H7 (cell line): ENCODE measurements at regions not wholly inside any gene's neighbourhood (a gene's known extent, or its start where the extent isn't known, plus 50 kb on each side); places are given as distances from the start of the nearest gene placed in this dataset.
A peak's percentile ranks its signal among the peaks of the same experiment; 100 is the strongest.

ENCODE experiments used
- DNase-seq: peaks from one replicate; pipeline ENCODE4 v3.0.0; 2012
- H3K27me3 ChIP-seq: 2 replicates; pipeline ENCODE4 v1.6.0; 2011; ENCODE audit warnings: mild to moderate bottlenecking, low read length; ENCODE audit not compliant: control insufficient read depth, insufficient read depth
- H3K36me3 ChIP-seq: replicated peaks from 2 replicates; pipeline ENCODE4 v1.5.1; 2011; ENCODE audit warnings: low read length; ENCODE audit not compliant: control insufficient read depth, insufficient read depth
- H3K4me3 ChIP-seq: 2 replicates; pipeline ENCODE4 v1.5.1; 2011; ENCODE audit warnings: low read depth, mild to moderate bottlenecking, control low read depth, low read length, moderate library complexity; ENCODE audit not compliant: insufficient read depth

DNA sequence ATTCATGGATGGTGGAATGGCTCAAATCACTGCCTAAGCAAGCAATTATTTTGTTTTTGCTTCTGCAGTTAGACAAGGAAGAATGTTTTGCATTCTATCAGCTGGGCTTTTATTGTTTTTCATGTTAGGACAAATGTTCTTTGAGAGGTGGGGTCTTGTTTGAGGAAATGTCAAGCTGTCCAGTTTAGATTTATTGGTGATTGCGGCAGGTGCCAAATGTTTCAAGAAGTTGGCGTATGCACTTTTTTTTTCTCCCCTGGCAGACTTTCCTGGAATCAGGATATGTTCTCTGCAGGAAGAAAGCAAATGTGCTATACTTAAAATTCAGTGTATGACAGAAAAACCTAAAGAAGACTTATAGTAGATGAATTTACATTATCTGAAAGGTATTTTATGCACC lies 81.0 kb upstream of the JAG1 start:
- Histone ChIP-seq H3K36me3 (no peaks in the 10 kb centered on the region), H3K4me3 (no peak overlapping the region), H3K27me3 (no peaks in the 10 kb centered on the region)
- no peak for DNase-seq

DNA sequence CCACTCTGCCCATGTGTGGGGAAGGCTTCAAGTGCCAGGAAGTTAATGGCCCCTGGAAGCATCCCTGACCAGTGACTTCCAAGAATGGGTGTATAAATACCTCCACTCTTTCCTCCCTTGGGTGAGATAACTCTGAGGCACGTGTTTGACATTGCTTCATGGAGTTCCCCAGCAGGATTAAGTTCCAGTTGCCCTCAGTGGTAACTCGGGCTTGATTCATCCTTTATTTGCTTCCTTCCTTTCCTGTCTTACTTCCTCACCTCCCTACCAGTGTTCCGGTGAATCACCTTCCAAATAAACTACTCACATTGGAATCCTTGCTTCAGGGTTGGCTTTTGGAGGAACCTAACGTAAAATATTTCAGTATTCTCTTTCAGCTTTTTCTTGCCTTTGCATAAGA lies 84.6 kb upstream of the JAG1 start:
- Histone ChIP-seq H3K36me3 (no peaks in the 10 kb centered on the region), H3K27me3 (no peaks in the 10 kb centered on the region), H3K4me3 (no peak overlapping the region)
- DNase-seq = no peak

DNA sequence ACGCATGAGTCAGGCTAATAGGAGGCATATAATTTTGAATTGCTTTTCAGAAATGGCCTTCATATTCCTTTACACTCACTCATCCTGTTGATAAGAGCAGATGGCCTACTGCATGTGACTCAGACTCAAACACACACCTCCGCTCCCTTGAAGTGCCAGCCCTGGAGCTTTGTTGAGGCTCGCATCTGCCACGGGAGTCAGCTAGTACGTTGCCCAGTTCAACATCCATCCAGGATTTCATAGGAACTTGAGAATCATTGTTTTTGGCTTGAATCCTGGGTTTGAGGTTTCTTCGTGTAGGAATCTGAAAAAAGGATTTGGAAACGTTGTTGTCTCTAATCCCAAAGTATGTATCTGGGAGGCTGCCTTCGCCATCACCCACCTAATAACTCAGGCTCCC lies 87.4 kb upstream of the JAG1 start:
- no peak for DNase-seq
- H3K36me3 ChIP-seq = no peaks in the 10 kb centered on the region
- no peaks in the 10 kb centered on the region for H3K27me3 ChIP-seq
- H3K4me3 ChIP-seq = no peak overlapping the region

DNA sequence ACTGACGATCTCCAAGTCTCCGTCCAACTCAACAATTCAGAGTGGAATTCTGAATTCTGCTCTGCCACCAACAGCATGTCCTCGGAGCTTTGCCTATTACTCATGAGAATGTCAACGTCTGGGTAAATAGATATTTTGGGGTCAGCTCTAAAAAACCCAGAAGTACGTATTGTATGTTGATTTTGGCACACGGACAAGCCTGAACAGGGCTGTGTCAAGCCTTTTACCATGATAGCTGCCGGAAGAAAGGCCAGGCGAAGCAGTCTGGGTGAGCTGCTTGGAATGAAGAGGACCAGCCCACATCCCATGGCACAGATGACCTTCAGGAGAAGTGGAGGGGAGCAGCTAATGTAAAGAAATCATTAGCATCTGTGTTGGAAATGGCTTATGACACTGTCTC lies 88.0 kb upstream of the JAG1 start:
- H3K4me3 ChIP-seq = no peak overlapping the region

DNA sequence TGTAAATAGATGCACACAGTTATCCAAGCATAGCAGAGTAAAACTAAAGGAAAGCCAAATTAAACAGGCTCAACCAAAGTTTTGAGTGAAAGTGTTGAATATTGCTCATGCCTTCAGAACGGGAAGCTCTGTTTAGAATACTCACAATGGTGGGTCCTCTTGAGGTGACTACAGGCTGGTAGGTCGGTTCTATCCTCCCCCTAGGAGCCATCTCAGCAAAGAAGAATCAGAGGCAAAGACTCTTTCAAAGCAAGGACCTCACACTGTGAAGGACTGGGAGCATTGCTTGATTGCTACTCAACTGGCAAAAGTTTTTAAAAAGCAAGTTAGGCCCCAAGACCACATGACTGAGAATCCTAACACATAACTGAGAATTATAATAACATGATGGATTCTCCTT lies 88.4 kb upstream of the JAG1 start:
- no peak overlapping the region for H3K4me3 ChIP-seq
- DNase-seq = peak; percentile 10
- H3K27me3 ChIP-seq = no peaks in the 10 kb centered on the region

More for the DNA sequence above, 88.0 kb upstream of the JAG1 start:
- DNase-seq = no peak
- H3K36me3 ChIP-seq = no peaks in the 10 kb centered on the region
- no peaks in the 10 kb centered on the region for H3K27me3 ChIP-seq

DNA sequence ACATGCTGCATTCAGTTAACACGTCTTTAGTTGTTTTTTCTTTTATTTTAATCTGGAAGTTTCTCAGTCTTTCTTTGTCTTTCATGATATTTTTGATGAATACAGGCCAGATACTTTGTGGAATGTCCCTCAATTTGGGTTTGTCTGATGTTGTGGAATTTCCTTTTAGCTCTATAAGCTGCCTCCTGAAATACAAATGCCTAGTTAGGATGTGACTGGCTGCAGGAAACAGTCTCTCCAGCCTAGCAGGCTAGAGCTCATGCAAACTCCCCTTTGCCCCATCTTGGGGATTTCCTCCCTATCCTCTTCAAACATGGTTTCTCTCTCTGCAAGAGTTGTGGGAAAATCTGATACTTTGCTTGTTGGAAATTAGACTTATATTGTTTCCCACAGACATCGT lies 89.3 kb upstream of the JAG1 start:
- Histone ChIP-seq H3K4me3 (no peak overlapping the region), H3K36me3 (no peaks in the 10 kb centered on the region), H3K27me3 (no peaks in the 10 kb centered on the region)
- DNase-seq = peak; percentile 12

More for the DNA sequence above, 88.4 kb upstream of the JAG1 start:
- H3K36me3 ChIP-seq = no peaks in the 10 kb centered on the region

DNA sequence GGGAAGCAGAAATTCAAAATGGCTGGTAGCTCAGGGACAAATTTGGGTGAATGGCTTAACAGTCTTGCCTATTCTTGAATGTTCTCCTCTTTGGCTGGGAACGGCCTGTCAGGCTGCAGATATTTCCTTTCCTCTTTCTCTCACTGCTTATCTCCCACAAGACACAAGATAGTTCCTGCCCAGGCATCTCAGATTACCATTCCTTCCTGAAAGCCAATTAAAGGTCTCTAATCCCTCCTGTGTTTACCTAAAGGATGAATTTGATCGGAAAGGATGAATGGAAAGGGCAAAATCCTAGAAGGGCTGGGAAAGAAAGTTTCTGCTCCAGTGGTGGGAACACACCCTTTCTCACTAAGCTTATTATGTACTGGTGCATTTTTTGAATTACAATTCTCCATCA lies 95.9 kb upstream of the JAG1 start:
- no peak overlapping the region for H3K4me3 ChIP-seq
- no peaks in the 10 kb centered on the region for H3K36me3 ChIP-seq
- no peaks in the 10 kb centered on the region for H3K27me3 ChIP-seq
- peak; percentile 28 for DNase-seq

DNA sequence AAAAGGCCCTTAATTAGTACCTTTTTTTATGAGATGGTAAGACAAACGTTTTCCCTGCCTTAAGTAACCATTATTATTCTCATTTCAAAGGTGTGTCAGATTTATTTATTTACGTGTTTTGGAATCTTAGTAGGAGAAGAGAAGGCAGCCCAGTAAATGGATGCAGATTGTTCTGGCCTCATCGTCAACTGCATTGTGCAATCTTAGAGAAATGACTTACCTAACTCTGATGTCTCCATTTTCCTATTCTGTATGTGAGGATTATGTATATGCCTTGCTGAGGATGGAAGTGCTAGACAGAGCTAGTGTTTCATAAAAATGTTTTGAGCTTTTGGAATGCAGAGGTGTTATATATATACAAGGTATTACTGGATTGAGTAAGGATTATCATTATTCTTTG lies 97.0 kb upstream of the JAG1 start:
- Histone ChIP-seq H3K36me3 (no peaks in the 10 kb centered on the region), H3K27me3 (no peaks in the 10 kb centered on the region), H3K4me3 (no peak overlapping the region)
- no peak for DNase-seq

DNA sequence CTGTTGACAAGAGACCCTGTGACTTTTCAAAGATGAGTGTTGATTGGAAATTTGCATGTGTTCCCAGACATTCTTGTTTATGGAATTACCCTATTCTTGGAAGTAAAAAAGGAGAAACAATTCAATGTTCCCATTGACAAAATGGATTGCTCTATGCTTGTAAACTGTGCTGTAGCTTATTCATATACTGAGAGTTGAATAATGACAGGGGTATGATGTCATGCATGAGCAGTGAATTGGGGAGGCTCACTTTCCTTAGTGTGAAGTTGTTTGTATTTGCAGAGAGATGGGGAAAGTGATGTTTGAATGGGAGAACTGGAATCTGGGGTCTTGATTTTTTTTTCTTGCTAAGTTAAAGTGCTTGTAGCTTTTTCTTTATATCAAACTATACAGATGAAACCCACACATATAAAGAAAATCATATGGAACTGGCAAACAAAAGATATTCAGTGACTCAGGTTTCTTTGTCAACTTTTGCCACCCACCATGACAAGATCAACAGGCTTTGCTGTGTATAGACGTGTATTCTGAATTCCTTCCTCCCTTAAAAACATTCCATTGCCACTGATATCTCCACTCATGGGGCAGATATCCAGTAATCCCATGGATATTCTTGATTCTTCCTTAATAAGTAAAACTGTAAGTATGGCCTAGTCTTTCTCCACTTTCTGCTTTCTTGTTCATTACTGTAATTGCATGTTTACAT lies 97.8 kb upstream of the JAG1 start:
- DNase-seq = no peak
- Histone ChIP-seq H3K27me3 (no peaks in the 10 kb centered on the region), H3K4me3 (no peak overlapping the region), H3K36me3 (no peaks in the 10 kb centered on the region)

DNA sequence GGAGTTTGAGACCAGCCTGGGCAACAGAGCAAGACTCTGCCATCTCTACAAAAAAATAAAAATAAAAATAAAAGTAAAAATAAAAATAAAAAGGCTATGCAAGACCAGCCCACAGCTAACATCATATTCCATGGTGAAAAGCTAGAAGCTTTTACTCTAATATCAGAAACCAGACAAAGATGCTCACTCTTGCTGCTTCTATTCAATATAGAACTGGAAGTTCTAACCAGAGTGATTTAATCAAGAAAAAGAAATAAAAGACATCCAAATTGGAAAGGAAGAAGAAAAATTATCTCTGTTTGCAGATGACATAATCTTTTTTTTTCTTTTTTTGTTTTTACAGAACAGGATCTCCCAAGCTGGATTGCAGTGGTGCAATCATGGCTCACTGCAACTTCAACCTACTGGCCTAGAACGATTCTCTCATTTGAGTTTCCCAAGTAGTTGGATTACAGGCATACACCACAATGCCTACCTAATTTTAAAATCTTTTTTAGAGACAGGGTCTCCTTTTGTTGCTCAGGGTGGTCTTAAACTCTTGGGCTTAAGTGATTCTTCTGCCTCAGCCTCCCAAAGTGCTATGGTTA lies 100.7 kb upstream of the JAG1 start:
- no peak overlapping the region for H3K4me3 ChIP-seq
- H3K27me3 ChIP-seq = no peaks in the 10 kb centered on the region
- DNase-seq = no peak
- no peaks in the 10 kb centered on the region for H3K36me3 ChIP-seq

DNA sequence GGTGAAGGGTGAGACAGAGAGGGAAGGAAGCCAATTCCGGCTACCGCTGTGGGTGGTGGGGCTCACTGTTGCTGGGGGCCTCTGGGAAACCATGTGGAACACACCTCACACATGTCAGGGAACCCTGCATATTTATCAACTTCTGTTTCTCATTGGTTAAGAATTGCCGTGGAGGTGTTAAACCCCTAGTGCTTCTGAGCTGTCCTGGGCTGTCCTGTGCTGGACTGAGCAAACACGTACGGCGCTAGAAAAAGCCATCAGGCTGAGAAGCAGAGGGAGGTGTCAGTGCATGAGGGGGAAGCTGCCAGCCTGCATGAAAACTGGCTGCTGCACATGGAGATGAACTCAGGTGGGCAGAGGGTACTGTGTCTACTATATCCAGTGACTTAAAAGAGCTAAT lies 103.9 kb upstream of the JAG1 start:
- no peaks in the 10 kb centered on the region for H3K27me3 ChIP-seq
- DNase-seq = no peak
- no peak overlapping the region for H3K4me3 ChIP-seq
- no peaks in the 10 kb centered on the region for H3K36me3 ChIP-seq

DNA sequence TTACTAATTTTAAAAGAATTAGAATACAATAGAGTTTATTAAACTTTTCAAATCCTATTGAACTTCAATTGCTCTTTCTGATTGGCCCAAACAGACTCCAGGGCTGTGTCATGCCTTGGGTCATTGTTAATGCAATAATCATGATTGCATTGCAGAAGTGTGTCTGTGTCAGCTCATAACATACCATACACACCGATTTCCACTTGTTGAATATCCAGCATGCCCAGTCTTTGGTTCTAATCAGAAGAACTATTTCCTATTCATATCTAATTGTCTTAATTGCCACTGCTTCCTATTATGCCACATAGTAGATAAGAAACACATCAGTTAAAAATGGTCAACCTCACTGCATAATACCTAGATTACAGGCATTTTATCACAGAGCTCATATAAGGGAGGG lies 106.1 kb upstream of the JAG1 start:
- no peak for DNase-seq
- no peaks in the 10 kb centered on the region for H3K36me3 ChIP-seq
- no peaks in the 10 kb centered on the region for H3K27me3 ChIP-seq
- no peak overlapping the region for H3K4me3 ChIP-seq

DNA sequence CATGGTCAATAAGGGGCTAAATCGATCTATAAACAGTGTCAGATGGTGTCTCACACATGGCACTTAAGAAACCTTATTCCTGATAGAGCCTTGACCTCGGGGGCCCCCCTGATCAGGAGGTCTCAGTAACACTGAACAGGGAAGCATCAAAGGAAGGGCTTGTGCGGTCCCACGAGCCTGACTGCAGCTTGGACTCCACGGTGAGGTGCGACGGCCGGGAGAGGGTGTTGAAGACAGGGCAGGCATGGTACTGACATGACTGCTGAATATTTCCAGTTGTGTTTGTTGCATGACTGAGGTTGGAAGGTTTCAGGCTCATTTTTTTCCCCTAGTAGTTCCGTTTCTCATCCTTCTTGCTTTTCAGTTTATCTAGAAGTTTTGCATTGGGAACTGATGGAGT lies 107.1 kb upstream of the JAG1 start:
- Histone ChIP-seq H3K36me3 (no peaks in the 10 kb centered on the region), H3K27me3 (no peaks in the 10 kb centered on the region), H3K4me3 (no peak overlapping the region)
- DNase-seq = no peak

DNA sequence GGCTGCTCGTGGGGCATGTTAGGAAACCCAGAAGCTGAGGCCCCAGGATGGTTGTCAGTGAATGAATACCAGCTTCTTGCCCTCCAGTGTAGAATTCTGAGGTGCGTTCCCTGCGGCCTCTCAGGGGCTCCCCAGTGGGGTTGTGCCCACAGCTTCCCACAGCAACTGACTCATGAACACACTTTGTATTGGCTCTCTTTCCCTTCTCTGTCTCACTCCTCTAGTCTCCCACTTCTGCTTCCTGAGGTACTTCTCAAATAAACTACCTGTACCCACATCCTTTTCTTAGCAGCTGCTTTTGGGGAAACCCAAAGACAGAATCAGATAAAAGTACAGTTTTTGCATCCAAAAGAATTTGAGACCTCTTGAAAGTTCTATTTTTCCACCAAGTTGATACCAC lies 107.7 kb upstream of the JAG1 start:
- H3K36me3 ChIP-seq = no peaks in the 10 kb centered on the region
- DNase-seq = no peak
- H3K4me3 ChIP-seq = no peak overlapping the region
- H3K27me3 ChIP-seq = no peaks in the 10 kb centered on the region

DNA sequence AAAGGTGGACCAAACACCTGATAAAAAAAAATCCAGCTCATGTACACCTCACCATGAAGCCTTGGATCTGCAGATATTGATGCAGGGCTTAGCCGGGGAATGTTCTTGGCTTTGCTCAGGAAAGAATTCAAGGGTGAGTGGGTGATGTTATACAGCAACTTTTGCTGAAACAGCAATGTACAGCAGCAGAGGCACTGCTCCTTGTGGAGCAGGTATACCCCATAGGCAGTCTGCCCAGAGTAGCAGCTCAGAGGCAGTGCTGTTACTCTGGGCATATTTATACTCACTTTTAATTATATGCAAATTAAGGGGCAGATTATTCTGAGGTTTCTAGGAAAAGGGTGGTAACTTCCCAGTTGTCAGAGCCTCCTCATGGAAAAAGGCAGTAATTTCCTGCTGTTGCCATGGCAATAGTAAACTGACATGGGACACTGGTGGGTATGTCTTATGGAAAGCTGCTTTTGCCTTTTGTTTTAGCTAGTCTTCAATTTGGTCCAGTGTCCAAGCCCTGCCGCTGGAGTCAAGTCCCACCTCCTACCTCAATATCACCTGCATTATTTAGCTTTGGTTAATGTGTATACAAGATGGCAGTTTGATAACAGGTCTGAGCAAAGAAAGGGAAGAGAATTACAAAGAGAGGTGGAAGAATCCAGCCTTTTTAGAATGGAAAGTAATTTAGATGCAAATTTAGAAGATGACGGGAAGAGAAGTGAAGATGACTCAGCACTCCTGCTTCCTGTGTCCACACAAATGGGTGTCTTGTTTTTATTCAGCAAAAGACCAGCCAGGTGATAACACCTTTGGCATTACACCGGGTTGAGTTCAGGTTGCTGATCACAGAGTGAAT lies 110.1 kb upstream of the JAG1 start:
- Histone ChIP-seq H3K36me3 (no peaks in the 10 kb centered on the region), H3K4me3 (no peak overlapping the region), H3K27me3 (no peaks in the 10 kb centered on the region)
- no peak for DNase-seq
